ENCODE measurements at regions not wholly inside any gene's neighbourhood (a gene's known extent, or its start where the extent isn't known, plus 50 kb on each side); places are given as distances from the start of the nearest gene placed in this dataset.

DNA sequence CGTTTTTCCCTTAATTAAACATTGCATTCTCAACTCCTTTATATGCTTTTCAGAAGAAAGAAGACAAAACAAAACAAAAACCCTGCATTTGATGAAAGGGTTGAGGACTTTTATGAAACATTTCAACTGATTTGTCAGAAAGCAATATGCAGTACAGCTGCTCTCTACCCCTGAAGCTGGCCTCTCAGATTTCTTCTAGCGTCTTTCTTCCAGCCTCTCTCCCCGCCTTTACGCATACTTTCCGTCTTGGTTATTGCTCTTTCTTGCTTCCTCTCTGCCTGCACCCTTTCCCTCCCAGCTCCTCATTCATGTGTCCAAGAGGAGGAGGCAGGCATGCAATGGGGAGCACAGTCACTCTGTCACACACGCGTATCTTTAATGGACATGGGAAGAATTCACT is 91.0 kb upstream of the COL1A2 start:
- 54% methylated on average over 7 of the region's 7 CpGs; no CpG with 5 or more reads in 1 of the 2 experiments for WGBS, 2 experiments (ENCODE audit: extremely low coverage in 1 of 2, insufficient coverage in 1 of 2, insufficient read length in 1 of 2, insufficient replicate concordance in 2 of 2, low coverage in 1 of 2, low lambda C conversion rate in 2 of 2, missing lambda C conversion rate in 1 of 2)
- Histone ChIP-seq H3K4me2 (ENCODE audit: insufficient read depth in 1 of 2, low read depth in 2 of 2, low read length in 2 of 2) (peak overlapping the region in 1 of 2 experiments; percentile 6; a peak in 1 of 4 replicates), H3K4ac (replicated peaks; ENCODE audit: insufficient read length, low read depth, low read length) (no peak overlapping the region), H4K91ac (replicated peaks; ENCODE audit: insufficient read length, low read length) (no peak overlapping the region), H2BK5ac (ENCODE audit: low read depth, low read length) (no peak overlapping the region), H3K4me1 (replicated peaks in 1 of 4; ENCODE audit: control insufficient read depth in 3 of 4, insufficient read depth in 4 of 4, low read length in 3 of 4) (peaks cover 3 to 21% (median 8%) of the 10 kb centered on the region in 4 experiments; a peak in 6 of 7 replicates), H3K27me3 (replicated peaks in 1 of 4; ENCODE audit: control insufficient read depth in 3 of 4, extremely low read depth in 1 of 4, insufficient read depth in 3 of 4, low read length in 3 of 4) (no peaks in the 10 kb centered on the region), H2BK20ac (ENCODE audit: low read length) (peak overlapping the region; percentile 66; the same call in 1 of the 2 replicates), H3K9me3 (ENCODE audit: insufficient read depth in 2 of 2, low read depth in 1 of 2, low read length in 1 of 2) (no peaks in the 10 kb centered on the region), H3K23ac (ENCODE audit: insufficient read length) (no peak overlapping the region), H3K36me3 (ENCODE audit: control insufficient read depth in 2 of 4, insufficient read depth in 4 of 4, low read length in 3 of 4) (no peaks in the 10 kb centered on the region), H4K5ac (ENCODE audit: insufficient read length, low read depth, low read length) (no peak overlapping the region), H3K18ac (ENCODE audit: extremely low read depth, low read length) (peak overlapping the region; percentile 5; the same call in 1 of the 2 replicates), H3K56ac (replicated peaks; ENCODE audit: insufficient read length, low read depth, low read length) (no peak overlapping the region), H2BK15ac (ENCODE audit: low read length) (peak overlapping the region; percentile 40; the same call in 1 of the 2 replicates), H3K23me2 (ENCODE audit: low read depth, low read length) (peaks cover 2% of the 10 kb centered on the region; the same call in 1 of the 2 replicates), H3K14ac (ENCODE audit: insufficient read length) (no peak overlapping the region), H2BK12ac (ENCODE audit: low read depth, low read length) (no peak overlapping the region; the same call in 1 of the 2 replicates), H3K9ac (replicated peaks in 1 of 4; ENCODE audit: extremely low read depth in 1 of 4, low read depth in 3 of 4, low read length in 3 of 4) (no peak overlapping the region), H3K79me2 (ENCODE audit: control insufficient read depth in 1 of 2, insufficient read depth in 2 of 2, low read length in 2 of 2) (no peaks in the 10 kb centered on the region), H3K4me3 (ENCODE audit: extremely low read depth in 1 of 4, insufficient read depth in 2 of 4, low read depth in 3 of 4, low read length in 4 of 4) (no peak overlapping the region), H2AK5ac (ENCODE audit: low read depth, low read length) (no peak overlapping the region), H2BK120ac (replicated peaks; ENCODE audit: low read depth, low read length) (no peak overlapping the region), H4K8ac (ENCODE audit: extremely low read depth, insufficient read depth, low read length) (no peak overlapping the region), H4K20me1 (replicated peaks in 1 of 2; ENCODE audit: control insufficient read depth in 1 of 2, insufficient read depth in 2 of 2, low read length in 2 of 2) (no peaks in the 10 kb centered on the region), H3K79me1 (ENCODE audit: low read depth, low read length) (no peaks in the 10 kb centered on the region), H2AFZ (ENCODE audit: low read length) (peak overlapping the region; percentile 48; the same call in 1 of the 2 replicates), H3K27ac (ENCODE audit: low read depth, low read length) (no peak overlapping the region)
- DNase-seq (ENCODE audit: low read depth in 1 of 2, low spot score in 2 of 2) (no peak), FAIRE-seq (no peak)
- POLR2A ChIA-PET (ENCODE audit: partially characterized antibody): no interaction called here
- CTCF ChIA-PET (ENCODE audit: partially characterized antibody): interaction anchor here (0.6 to 1.4 kb wide), 5 partner anchors 12 to 1387 kb away, joined by 3 to 4 read pairs (median 3); no protein-coding TSS in a partner anchor
- TF ChIP-seq EP300 (IDR thresholded peaks at IDR 0.05; ENCODE audit: borderline replicate concordance in 1 of 2, low read depth in 2 of 2, low read length in 2 of 2) (no peak), EGR1 (IDR thresholded peaks at IDR 0.05; ENCODE audit: borderline replicate concordance, low read depth, low read length) (no peak), CTBP2 (IDR thresholded peaks at IDR 0.05; ENCODE audit: borderline replicate concordance, insufficient read depth, insufficient read length, low read length) (no peak), RFX5 (IDR thresholded peaks at IDR 0.05; ENCODE audit: borderline replicate concordance, low read depth, low read length) (no peak), TCF12 (IDR thresholded peaks at IDR 0.05; ENCODE audit: low read depth, low read length) (no peak), YY1 (IDR thresholded peaks at IDR 0.05; ENCODE audit: low read depth, low read length) (no peak), SIRT6 (IDR thresholded peaks at IDR 0.05; ENCODE audit: low read length) (no peak), SUZ12 (IDR thresholded peaks at IDR 0.05; ENCODE audit: low read length) (no peak), USF2 (IDR thresholded peaks at IDR 0.05; ENCODE audit: low read length) (no peak), SIN3A (conservative IDR thresholded peaks at IDR 0.05 in 1 of 2, IDR thresholded peaks at IDR 0.05 in 1 of 2; ENCODE audit: low read depth in 1 of 2, low read length in 2 of 2) (no peak), CHD2 (IDR thresholded peaks at IDR 0.05; ENCODE audit: low read length) (no peak), BACH1 (IDR thresholded peaks at IDR 0.05; ENCODE audit: low read length) (no peak), NANOG (IDR thresholded peaks at IDR 0.05; ENCODE audit: insufficient read depth, low read depth, low read length, poor library complexity, severe bottlenecking) (no peak)

Measured in H1 (cell line).